ENCODE measurements at regions not wholly inside any gene's neighbourhood (a gene's known extent, or its start where the extent isn't known, plus 50 kb on each side); places are given as distances from the start of the nearest gene placed in this dataset.
"Not testable (repeated sequence)": the region's sequence is repeated elsewhere in the genome, so short reads cannot be mapped to it uniquely, and the experiment has no call there.

DNA sequence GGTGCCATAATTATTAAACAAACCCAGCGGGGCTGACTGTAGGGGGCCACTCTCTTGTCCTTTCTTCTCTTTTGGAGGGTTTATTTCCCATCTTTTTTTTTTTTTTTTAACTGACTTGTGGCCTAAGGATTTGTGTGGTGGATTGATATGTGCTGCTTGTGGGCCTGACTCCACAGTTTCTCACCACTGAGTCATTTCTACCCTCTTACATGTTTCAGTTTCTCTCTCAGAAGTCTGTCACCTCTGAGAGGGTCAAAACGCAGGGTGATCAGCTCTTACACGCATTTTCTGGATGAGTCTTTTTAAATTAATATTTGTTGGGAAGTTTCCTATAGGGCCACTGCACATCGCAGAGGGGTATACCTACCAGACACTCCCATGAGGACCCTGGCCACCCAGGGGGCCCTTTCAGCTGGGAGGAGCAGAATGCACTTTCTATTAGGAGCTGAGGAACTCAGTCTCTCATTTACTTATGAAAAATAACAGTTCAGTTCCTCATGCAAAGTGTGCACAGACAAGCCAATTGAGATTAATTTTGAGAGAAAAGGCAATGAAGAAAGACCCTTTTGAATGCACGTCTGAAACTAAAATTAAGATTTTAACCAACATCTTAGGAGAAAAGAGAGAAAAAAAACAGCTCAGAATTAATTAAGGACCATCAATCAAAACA, 407.9 kb downstream of the TECRL start:
- no peak for DNase-seq

DNA sequence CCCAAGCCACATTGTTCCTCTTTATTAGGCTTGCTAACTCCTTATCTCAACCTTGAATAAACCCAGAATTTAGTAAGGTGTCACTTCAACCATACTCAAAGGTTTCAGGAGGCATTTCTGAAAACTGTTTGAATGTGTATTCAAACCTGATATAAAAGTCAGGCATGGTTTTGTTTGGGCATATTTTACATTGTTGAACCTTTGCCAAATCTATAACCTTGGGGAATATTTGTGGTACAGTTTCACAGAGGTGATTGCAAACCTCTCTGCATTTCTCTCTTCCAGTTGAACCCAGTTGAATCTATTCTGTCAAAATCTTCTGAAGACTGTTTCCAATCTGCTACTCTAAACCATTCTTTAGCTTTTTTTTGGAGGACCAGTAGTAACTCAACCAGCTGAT, 409.0 kb downstream of the TECRL start:
- DNase-seq: no peak

DNA sequence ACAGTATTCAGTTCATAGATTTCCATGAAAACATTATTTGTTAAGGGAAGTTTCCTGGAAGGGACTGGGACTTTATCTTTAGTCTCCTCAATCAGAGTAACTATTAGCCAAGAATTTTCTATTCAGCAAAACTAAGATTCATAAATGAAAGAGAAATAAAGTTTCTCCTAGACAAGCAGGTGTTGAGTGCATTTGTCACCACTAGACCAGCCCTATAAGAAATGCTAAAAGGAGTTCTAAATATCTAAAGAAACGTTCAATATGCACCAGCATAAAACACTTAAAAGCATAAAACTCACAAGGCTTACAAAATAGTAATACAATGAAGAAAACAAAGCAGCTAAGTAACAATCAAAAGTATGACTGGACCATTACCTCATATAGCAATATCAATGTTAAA, 423.0 kb downstream of the TECRL start:
- no peak for DNase-seq

DNA sequence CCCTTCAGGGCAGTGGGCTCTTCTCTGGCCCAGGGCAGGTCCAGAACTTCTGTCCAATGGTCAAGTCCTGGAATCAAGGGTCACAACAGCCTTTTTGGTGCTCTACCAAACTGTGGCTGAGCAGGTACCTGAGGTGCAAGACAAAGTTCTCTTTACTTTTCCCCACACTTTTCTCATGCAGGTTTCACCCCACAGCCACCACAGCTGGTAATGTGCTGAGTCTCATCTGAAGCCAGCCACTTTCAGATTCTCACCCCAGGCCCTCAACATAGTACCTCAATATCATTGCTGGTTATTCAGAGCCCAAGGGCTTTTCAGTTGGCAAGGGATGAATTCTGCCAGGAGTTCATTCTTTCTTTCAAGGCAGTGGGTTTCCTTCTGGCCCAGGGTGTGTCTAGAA, 426.0 kb downstream of the TECRL start:
- DNase-seq: no peak

DNA sequence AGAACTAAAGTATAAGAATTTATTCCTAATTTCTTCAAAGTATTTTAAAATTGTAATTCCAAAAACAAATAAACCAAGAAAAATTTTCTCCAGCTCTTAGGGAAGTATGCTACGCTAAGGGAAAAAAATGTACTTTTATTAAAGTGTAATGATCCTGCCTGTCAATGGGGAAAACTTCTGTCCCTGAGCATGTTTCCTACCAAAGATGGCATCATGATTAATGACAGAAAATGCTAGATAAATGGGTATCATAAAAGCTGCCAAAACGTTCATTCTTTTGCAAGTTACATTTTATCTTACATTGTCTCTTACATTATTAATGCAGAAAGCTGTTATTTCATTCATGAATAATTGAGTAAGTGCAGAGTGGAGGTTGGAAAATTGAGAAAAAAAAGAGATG, 443.4 kb downstream of the TECRL start:
- DNase-seq: no peak

DNA sequence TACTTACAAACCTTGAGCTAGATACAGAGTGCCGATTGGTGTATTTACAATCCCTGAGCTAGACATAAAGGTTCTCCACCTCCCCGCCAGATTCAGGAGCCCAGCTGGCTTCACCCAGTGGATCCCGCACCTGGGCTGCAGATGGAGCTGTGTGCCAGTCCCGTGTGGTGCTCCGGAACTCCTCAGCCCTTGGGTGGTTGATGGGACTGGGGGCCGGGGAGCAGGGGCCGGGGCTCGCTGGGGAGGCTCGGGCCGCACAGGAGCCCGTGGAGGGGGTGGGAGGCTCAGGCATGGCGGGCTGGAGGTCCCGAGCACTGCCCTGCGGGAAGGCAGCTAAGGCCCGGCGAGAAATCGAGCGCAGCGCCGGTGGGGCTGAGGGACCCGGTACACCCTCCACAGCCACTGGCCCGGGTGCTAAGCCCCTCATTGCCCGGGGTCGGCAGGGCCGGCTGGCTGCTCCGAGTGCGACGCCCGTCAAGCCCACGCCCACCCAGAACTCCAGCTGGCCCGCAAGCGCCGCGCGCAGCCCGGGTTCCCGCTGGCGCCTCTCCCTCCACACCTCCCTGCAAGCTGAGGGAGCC, 466.5 kb downstream of the TECRL start:
- not testable (repeated sequence) for DNase-seq

DNA sequence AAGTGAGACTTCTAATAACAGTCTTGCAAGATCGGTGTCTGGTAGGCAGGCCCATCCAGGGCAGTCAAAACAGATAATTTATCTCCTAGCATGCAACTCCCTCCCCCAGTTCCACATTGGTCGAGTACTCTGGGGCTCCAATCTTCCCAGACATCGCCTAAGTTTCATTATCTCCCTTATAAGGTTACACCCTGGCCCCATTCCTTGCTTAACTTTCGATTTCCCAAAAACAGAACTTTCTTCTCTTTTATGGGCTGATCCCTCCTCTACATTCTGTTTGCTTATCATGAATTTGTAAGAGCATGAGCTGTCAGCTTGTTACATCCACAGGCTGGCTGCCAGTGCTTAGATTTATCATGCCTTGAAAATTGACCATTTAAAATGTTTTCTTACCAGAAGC, 471.3 kb downstream of the TECRL start:
- no peak for DNase-seq

DNA sequence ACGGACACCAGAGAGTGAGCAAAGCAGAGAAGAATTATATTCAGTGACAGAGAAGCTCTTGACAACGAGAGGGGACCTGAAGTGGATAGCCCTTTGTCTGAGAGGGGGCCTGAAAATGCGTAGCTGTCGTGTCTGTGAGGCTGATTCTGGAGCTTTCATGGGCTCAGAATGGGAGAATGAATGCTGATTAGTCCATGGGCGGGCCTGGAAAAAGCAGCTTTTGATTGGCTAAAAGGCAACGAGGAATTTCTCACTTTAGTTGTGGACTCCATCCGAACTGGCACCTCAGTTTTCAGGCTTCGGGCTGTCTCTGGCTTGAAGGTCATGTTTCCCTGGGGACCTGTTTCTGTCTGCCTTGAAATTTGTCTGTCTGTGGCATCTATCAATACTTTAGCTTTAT, 487.1 kb downstream of the TECRL start:
- DNase-seq: no peak

DNA sequence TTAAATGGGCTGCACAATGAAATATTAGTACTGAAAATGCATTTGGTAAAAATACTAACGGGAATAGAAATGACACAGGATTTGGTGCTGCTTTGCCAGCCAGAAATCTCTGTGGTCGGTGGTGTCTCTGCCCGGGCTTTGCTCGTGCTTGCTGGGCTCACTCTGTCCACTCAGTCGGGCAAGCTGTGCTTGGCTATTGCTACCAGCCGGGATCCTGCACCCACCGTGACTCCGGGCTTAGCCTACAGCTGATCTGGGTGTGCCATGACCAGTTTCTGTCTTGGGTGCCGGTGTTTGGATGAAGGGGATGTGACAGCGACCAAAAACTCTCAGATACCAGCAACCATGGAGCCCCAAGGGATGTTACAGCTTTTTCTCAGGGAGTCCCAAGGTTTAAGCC, 487.7 kb downstream of the TECRL start:
- no peak for DNase-seq

DNA sequence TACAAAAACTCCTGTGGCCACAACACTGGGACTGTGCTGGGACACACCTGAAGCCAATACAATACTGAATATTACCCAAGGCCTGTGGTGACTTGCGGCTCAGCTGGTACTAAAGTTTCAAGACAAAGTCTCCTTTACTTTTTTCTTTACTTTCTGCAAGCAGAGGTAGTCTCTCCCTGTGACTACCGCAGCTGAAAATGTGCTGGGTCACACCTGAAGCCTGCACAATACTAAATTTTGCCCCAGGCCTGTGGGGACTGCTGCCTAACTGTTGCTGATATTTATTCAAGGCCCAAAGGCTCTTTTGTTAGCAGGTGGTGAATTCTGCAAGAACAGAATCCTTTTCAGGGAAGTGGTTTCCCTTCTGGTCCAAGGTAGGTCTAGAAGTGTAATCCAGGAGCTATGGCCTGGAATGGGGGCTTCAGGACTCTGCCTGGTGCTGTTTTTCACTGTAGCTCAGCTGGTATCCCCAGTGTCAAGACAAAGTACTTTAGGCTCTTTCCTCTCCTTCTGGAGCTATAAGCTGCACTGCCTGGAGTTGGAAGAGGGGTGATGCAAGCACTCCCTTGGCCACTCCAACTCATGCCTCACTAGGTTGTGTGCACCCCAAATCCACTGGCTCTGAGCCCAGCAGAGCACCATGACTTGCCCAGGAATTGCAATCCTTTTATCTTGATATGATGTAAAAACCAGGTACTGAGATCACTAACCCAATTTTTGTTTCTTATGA, 489.4 kb downstream of the TECRL start:
- DNase-seq: no peak

DNA sequence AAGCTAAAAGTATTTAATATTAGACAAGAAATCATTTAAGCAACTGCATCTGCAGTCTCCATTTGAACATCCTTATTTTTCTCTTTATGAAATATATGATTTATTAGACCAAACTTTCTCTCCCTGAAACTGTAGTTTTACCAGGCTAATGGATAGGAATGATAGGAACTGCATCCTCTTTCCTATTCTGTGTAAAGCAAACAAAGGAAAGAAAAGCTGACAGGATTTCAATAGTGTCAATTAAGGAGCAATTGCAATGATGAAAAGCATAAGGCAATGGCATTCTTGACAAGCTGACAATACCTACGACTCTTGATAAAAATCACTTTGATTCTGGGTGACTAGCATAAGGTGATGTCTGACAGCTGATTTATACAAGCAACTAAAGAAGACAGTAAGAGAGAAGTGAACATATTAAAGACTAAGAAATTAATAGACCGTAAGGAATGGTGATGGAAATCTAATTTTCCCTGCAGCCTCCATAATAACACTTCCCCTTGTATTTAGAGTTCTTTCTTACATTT, 502.5 kb downstream of the TECRL start:
- DNase-seq: no peak

DNA sequence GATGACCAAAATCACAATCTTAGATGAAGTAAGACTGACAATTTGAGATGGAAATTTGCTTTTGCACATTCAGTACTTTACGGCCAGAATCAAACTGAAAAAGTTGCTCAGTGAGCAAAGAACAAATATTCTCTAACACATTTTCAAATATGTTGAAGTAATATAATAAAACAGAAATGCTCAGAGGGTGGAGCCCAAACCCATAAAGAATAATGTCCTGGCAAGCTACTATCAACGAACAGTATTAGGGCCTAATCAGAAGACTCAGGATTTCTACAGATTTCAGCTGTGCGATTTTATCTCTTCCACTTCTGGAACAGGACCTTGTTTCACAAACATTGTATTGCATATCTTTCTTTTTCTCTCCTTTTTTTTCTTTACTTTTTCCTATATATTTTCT, 505.0 kb downstream of the TECRL start:
- no peak for DNase-seq

DNA sequence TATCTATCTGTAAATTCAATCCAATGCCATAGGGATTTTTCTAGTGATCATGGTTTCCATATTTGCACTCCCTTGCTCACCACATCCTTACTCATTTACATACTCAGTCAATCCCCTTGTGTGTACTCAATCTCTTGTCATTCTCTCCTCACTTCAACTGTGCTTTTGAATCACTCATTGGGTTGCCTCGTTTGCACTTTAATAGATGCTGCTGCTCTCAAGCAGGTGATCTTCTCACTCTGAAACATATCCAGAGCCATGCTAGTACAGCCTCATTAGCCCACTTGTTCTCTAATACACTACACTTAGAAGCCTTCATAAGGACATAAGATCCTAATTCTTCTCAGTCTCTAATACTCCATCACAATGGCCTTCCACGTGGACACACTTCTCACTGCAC, 507.9 kb downstream of the TECRL start:
- DNase-seq: no peak

DNA sequence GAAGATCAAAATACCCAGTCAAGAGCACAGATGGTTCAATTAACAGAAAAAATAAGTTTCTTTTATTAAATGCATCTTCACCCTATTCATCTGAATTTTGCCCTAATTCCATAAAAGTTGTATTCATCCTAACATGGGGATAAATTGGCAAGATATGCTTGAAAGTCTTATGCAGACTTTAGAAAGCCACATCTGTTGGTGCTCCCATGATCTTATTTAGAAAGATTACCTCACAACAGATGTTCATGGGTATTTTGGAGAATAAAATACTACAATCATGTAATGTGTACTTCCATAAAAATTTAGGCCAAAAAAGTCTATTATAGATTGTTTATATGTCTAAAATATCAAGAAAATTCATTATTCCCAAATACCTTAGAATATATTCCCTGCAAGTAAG, 510.3 kb downstream of the TECRL start:
- no peak for DNase-seq

DNA sequence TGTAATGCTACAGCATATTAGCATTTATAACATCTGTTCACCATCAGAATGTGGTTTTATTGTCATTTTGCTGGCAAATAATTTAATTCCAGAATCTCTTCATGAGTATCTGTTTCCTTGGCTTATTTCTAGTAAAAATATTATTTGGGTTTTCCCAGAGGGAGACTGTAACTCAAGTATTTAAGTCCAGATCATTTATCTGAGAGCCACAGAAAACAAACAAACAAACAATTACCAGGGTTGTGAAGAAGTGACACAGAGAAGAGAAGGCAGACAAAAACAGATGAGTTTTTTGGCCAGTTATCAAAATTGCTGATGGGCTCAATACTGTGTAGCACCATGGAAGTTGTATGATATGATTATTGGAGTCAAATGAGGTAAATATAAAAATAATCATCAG, 515.1 kb downstream of the TECRL start:
- DNase-seq: no peak

DNA sequence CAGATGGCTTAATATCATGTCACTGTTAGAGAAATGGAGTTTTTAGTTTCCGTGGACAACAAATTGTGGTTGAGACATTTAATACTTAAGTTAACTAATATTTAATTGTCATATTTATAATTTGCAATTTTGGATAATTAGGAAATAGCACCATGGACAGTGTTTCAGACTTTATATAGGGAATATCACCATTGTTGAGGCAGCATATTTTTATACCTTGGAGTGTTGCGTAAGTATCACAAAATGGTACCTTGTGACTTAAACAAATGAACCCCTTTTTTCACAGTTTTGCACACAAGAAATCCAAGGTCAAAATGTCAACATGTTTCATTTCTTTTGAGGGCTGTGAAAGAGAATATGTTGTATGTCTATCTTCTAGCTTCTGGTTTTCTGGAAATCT, 539.9 kb downstream of the TECRL start:
- DNase-seq: no peak

DNA sequence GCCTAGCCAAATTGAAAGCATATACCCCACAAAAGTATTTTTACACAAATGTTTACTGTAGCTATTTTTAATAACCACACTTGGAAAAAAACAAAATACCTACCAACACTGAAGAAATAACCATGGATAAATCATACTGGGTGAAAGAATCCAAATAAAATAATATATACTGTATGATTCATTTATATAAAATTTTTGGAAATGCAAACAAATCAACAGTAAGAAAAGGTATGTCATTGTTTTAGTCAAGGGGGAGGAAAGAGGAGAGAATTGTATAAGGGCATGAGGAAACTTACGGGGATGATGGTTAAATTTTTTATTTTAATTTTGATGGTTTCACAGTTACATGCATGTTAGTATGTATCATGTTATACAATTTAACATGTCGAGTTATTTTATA, 557.8 kb downstream of the TECRL start:
- no peak for DNase-seq

DNA sequence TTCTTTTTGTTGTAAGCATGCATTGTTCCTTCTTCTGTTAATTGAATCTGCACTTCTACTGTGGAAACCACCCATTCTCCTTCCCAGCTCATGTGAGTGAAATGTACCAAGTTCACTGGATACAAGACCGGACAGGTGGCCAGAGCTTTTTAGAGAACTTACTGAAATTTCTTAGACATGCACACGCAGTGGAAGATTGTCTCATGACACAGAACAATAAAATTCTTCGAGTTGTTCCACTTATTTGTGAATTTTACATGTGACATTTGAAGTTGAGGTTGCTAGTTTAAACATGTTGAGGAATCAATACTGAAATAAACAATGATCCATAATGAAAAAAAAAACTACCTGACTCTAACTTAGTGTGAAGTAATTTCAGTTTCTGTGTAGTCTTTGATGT, 568.0 kb downstream of the TECRL start:
- no peak for DNase-seq

DNA sequence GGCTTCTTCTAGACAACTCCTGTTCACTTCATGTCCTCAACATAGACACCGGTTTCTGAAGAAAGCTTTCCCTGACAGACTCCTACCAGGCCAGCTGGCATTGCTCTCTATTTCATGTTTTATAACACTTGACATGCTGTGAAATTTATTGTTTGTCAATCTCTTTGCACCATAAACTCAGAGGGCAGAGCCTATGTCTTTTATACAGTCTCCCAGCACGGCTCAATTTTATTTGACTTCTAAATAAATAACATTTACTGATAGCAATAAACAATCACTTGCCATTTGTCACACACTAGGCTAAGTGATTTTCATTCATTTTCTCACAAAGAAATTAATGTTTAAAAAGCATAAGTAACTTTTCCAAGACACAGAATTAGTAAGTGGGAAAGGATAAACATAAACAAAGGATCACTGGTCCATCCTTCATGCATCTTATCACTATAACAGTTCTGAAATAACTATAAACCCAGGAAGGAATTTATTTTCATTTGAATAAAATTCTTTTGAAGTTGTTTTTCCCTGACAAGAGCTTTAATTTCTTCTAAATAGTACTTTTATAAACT, 577.6 kb downstream of the TECRL start:
- DNase-seq: no peak

DNA sequence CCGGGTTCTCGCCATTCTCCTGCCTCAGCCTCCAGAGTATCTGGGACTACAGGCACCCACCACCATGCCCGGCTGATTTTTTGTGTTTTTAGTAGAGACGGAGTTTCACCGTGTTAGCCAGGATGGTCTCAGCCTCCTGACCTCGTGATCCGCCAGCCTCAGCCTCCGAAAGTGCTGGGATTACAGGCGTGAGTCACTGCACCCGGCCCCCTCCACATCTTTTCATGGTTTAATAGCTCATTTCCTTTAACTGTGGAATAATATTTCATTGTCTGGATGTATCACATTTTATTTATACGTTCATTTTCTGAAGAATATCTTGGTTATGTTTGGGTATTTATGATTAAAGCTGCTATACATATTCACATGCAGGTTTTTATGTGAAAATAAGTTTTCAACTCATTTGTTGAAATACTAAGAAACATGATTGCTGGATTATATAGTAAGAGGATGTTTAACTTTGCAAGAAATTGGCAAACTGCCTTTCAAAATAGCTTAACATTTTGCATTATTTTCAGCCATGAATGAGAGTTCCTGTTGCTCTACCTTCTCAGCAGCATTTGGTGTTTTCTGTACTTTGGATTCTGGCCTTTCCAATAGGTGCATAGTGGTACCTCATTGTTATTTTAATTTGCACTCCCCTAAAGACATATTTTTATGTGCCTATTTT, 591.9 kb downstream of the TECRL start:
- DNase-seq: no peak

DNA sequence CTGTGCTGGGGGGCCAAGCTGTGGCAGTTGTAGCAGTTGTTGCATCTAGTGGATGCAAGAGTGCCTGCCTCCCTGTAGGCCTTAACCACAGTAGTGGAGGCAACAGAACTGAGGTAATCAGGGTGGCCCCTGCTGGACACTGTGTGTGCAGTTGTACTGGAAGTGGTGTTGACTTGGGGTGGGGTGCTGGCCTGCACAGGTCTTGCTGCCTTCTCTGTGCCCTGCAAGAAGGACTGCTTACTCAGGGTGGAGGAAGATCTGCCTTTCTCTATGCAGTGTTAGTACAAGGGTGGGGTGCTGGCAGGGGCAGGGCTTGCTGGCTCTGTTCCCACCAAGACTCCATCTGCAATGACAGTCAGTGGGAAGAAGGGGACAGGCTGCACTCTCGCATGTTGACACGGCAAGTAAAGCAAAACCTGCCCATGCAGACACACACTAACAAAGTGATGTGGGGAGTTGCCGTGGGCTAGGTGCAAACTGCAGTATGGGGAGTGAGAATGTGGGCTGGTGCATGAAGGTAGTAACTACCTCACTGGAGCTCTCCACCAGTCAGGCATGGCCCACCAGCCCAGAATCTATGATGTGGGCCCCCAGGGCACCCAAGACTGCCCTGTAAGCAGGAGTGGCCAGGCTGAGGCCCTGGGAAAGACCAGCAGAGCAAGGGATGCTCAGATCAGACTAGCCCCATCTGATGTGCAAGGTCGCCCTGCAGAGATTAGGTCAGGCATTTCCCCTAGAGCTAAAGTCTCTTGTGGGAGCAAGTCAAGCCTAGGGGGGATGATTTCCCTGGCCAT, 594.9 kb downstream of the TECRL start:
- no peak for DNase-seq

DNA sequence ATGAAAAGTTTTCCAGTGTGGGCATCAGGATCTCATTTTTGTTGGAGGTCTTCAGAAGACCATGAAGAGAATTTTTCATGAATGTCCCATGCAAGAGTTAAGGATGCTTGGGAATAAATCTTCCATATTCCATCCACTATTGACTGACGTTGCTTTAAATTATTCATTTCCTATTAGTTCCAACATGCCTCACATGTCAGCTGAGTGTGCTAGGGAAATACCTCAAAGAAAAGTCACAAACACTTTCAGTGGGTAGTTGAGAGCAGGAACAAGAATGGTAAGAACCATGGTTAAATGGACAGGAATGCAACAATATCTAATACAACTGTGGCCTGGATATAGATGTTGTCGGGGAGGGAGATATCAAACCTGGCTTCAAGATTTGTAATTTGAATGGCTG, 610.1 kb downstream of the TECRL start:
- DNase-seq: no peak

DNA sequence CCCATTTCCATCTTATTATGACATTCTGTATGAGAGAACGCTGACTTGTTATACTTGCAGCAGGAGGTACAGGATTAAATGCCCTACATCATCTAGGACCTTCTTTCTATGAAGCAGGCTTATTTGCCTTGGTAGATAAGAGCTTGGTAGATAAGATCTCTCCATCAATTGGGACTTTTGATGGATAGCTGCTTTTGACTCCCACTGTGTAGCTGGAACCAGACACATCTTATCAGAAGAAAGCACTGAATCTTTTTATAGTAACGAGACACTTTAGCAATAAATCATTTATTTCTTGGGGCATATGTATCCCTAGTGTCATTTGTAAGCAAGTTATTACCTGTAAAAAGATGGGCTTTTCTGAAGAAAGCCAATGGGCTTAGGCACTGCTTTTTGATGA, 613.9 kb downstream of the TECRL start:
- DNase-seq: no peak

Data from stimulated activated CD4-positive, alpha-beta T cell treated with anti-CD3 and anti-CD28 coated beads, Interleukin-4, amount 100 ng/mL, for 24 hours (primary cell).